GM12878 (cell line): ENCODE measurements at regions not wholly inside any gene's neighbourhood (a gene's known extent, or its start where the extent isn't known, plus 50 kb on each side); places are given as distances from the start of the nearest gene placed in this dataset.
A peak's percentile ranks its signal among the peaks of the same experiment; 100 is the strongest.

Experiments
- HDGF ChIP-seq: fragments of 450-650 bp; IDR thresholded peaks from 2 replicates; pipeline ENCODE4 v1.6.1; 2016; ENCODE audit warnings: antibody characterized with exemption
- POLR2A ChIP-seq: IDR thresholded peaks from 2 replicates; pipeline ENCODE4 v1.6.1; 2011; ENCODE audit warnings: low read depth, mild to moderate bottlenecking, low read length
- ZNF217 ChIP-seq: fragments of 450-650 bp; IDR thresholded peaks from 2 replicates; pipeline ENCODE4 v1.6.1; 2017; ENCODE audit warnings: antibody characterized with exemption, mild to moderate bottlenecking
- TF ChIP-seq, protein P1 (sequence below): IDR thresholded peaks from 2 replicates; pipeline ENCODE4 v1.6.1; 2012; ENCODE audit warnings: low read depth, low read length, improper control_type of control experiment
- TF ChIP-seq, protein P2 (sequence below): fragments of 450-650 bp; IDR thresholded peaks from 2 replicates; pipeline ENCODE4 v1.6.1; 2016; ENCODE audit warnings: mild to moderate bottlenecking
- TF ChIP-seq, protein P3 (sequence below): IDR thresholded peaks from 2 replicates; pipeline ENCODE4 v1.6.1; 2012; ENCODE audit warnings: mild to moderate bottlenecking, low read depth, low read length
- TF ChIP-seq, protein P4 (sequence below): fragments of 450-650 bp; IDR thresholded peaks from 2 replicates; pipeline ENCODE4 v1.6.1; 2017; ENCODE audit warnings: mild to moderate bottlenecking, low read depth, inconsistent platforms; ENCODE audit not compliant: poor library complexity, severe bottlenecking

DNA sequence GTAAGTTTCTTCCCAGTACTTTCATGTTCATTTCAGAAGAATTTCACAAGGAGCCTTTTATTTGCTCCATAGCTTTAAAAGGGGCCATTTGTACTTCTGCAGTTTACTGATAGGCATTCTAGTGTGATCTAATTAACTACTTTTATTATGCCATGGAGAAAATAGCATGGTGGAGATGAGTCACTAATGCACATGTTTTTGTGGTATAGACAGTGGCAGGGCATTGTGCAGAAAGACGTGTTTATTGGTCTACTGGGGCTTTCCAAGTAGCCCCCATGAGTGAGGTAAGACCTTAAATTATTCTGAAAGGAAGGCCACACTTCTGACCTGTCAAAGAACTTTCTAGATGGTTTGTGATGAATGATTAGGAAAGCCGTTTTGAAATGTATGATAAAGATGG is 810.0 kb upstream of the NR2F2 start:
- TF ChIP-seq POLR2A (no peak), ZNF217 (no peak), HDGF (no peak)
- TF ChIP-seq, protein P1, sequence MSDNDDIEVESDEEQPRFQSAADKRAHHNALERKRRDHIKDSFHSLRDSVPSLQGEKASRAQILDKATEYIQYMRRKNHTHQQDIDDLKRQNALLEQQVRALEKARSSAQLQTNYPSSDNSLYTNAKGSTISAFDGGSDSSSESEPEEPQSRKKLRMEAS = no peak
- TF ChIP-seq, protein P2, sequence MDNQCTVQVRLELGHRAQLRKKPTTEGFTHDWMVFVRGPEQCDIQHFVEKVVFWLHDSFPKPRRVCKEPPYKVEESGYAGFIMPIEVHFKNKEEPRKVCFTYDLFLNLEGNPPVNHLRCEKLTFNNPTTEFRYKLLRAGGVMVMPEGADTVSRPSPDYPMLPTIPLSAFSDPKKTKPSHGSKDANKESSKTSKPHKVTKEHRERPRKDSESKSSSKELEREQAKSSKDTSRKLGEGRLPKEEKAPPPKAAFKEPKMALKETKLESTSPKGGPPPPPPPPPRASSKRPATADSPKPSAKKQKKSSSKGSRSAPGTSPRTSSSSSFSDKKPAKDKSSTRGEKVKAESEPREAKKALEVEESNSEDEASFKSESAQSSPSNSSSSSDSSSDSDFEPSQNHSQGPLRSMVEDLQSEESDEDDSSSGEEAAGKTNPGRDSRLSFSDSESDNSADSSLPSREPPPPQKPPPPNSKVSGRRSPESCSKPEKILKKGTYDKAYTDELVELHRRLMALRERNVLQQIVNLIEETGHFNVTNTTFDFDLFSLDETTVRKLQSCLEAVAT = no peak
- TF ChIP-seq, protein P3, sequence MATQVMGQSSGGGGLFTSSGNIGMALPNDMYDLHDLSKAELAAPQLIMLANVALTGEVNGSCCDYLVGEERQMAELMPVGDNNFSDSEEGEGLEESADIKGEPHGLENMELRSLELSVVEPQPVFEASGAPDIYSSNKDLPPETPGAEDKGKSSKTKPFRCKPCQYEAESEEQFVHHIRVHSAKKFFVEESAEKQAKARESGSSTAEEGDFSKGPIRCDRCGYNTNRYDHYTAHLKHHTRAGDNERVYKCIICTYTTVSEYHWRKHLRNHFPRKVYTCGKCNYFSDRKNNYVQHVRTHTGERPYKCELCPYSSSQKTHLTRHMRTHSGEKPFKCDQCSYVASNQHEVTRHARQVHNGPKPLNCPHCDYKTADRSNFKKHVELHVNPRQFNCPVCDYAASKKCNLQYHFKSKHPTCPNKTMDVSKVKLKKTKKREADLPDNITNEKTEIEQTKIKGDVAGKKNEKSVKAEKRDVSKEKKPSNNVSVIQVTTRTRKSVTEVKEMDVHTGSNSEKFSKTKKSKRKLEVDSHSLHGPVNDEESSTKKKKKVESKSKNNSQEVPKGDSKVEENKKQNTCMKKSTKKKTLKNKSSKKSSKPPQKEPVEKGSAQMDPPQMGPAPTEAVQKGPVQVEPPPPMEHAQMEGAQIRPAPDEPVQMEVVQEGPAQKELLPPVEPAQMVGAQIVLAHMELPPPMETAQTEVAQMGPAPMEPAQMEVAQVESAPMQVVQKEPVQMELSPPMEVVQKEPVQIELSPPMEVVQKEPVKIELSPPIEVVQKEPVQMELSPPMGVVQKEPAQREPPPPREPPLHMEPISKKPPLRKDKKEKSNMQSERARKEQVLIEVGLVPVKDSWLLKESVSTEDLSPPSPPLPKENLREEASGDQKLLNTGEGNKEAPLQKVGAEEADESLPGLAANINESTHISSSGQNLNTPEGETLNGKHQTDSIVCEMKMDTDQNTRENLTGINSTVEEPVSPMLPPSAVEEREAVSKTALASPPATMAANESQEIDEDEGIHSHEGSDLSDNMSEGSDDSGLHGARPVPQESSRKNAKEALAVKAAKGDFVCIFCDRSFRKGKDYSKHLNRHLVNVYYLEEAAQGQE = no peak
- TF ChIP-seq, protein P4, sequence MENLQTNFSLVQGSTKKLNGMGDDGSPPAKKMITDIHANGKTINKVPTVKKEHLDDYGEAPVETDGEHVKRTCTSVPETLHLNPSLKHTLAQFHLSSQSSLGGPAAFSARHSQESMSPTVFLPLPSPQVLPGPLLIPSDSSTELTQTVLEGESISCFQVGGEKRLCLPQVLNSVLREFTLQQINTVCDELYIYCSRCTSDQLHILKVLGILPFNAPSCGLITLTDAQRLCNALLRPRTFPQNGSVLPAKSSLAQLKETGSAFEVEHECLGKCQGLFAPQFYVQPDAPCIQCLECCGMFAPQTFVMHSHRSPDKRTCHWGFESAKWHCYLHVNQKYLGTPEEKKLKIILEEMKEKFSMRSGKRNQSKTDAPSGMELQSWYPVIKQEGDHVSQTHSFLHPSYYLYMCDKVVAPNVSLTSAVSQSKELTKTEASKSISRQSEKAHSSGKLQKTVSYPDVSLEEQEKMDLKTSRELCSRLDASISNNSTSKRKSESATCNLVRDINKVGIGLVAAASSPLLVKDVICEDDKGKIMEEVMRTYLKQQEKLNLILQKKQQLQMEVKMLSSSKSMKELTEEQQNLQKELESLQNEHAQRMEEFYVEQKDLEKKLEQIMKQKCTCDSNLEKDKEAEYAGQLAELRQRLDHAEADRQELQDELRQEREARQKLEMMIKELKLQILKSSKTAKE = peak; percentile 64
